Rectal smooth muscle tissue (tissue), 1 donor: ENCODE measurements at regions not wholly inside any gene's neighbourhood (a gene's known extent, or its start where the extent isn't known, plus 50 kb on each side); places are given as distances from the start of the nearest gene placed in this dataset.

Source experiments
- H3K27ac ChIP-seq: one replicate; pipeline ENCODE4 v1.7.0; 2013; ENCODE audit warnings: low read depth, low read length, inconsistent platforms
- H3K27me3 ChIP-seq: one replicate; pipeline ENCODE4 v1.7.0; 2013; ENCODE audit warnings: low read length; ENCODE audit not compliant: control insufficient read depth, insufficient read depth
- H3K36me3 ChIP-seq: one replicate; pipeline ENCODE4 v1.7.0; 2013; ENCODE audit warnings: low read length; ENCODE audit not compliant: control insufficient read depth, insufficient read depth
- H3K4me1 ChIP-seq: one replicate; pipeline ENCODE4 v1.7.0; 2013; ENCODE audit warnings: low read length; ENCODE audit not compliant: control insufficient read depth, insufficient read depth
- H3K4me3 ChIP-seq: one replicate; pipeline ENCODE4 v1.7.0; 2013; ENCODE audit warnings: low read length
- H3K9ac ChIP-seq: one replicate; pipeline ENCODE4 v1.7.0; 2013; ENCODE audit warnings: low read length

DNA sequence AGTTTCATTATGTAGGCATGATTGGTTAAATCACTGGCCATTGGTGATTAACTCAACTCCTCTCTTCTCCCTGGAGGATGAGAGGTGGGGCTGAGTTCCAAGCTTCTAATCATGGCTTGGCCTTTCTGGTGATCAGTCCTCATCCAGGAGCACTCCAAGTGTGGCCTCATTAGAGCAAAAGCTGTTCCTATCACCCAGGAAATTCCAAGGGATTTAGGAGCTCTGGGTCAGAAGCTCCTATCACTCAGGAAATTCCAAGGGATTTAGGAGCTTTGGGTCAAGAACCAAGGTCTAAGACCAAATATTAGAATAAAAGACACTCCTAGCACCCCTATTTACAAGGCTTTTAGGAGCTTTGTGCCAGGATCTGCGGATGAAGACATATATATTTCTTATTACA lies 168.0 kb upstream of the BDNF start:
- Histone ChIP-seq H3K36me3 (no peaks in the 10 kb centered on the region), H3K27ac (no peak overlapping the region), H3K9ac (no peak overlapping the region), H3K4me1 (no peaks in the 10 kb centered on the region), H3K27me3 (no peaks in the 10 kb centered on the region), H3K4me3 (no peak overlapping the region)

GRCh38 chr11:27865105-27865504 lies 164.8 kb upstream of the BDNF start:
- no peak overlapping the region for H3K27ac ChIP-seq
- H3K36me3 ChIP-seq = no peaks in the 10 kb centered on the region
- no peaks in the 10 kb centered on the region for H3K4me1 ChIP-seq
- no peak overlapping the region for H3K9ac ChIP-seq
- H3K27me3 ChIP-seq = no peaks in the 10 kb centered on the region
- H3K4me3 ChIP-seq = no peak overlapping the region

DNA sequence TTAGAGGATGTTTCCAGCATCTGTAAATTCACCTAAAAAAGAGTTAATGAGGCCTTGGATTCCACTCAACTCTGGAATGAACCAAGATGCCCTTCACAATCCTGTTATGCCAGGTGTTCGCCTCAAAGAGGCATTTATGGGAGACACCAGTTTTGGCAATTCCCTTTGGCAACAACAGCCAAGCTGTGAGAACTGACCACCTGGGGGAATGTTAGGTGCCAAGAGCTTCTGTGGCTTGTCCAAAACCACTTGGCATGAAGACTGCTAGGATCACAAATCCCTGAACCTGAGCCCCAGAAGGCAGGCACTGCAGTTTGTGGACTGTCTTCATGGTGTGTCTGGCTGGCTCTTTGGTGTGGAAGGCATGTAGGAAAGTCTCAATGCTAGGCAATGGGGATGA lies 164.4 kb upstream of the BDNF start:
- H3K27me3 ChIP-seq = no peaks in the 10 kb centered on the region

DNA sequence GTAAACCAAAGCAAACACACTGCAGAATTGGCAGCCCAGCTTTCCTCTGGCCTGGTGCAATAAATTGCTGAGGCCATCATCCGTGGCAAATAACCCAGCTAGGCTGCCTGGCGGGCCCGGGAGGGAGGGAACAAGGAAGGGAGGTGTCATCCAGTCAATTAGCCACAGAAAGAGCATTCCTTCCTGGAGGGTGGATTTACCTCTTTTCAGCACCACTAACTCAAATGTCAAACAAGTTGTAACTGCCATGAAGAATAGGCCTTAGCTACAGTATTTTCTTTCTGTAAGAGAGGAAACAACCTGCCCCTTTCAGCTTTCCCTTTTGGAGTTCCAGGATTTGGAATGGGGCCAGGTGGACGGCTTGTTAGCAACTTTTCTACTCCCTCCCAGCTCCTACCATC lies 163.8 kb upstream of the BDNF start:
- Histone ChIP-seq H3K27ac (no peak overlapping the region), H3K36me3 (no peaks in the 10 kb centered on the region), H3K27me3 (no peaks in the 10 kb centered on the region), H3K4me3 (no peak overlapping the region), H3K9ac (no peak overlapping the region), H3K4me1 (no peaks in the 10 kb centered on the region)

More for the DNA sequence above, 164.4 kb upstream of the BDNF start:
- Histone ChIP-seq H3K36me3 (no peaks in the 10 kb centered on the region), H3K27ac (no peak overlapping the region), H3K9ac (no peak overlapping the region), H3K4me3 (no peak overlapping the region), H3K4me1 (no peaks in the 10 kb centered on the region)

GRCh38 chr11:27863637-27864036 lies 163.4 kb upstream of the BDNF start:
- H3K9ac ChIP-seq = no peak overlapping the region
- H3K27ac ChIP-seq = no peak overlapping the region
- H3K4me3 ChIP-seq = no peak overlapping the region
- H3K36me3 ChIP-seq = no peaks in the 10 kb centered on the region
- H3K4me1 ChIP-seq = no peaks in the 10 kb centered on the region
- H3K27me3 ChIP-seq = no peaks in the 10 kb centered on the region

- H3K36me3 ChIP-seq = no peaks in the 10 kb centered on the region
- H3K4me1 ChIP-seq = no peaks in the 10 kb centered on the region
- H3K27ac ChIP-seq = no peak overlapping the region
- H3K9ac ChIP-seq = no peak overlapping the region
- no peak overlapping the region for H3K4me3 ChIP-seq
- no peaks in the 10 kb centered on the region for H3K27me3 ChIP-seq
Observed at GRCh38 chr11:27861706-27862430, 161.6 kb upstream of the BDNF start.

DNA sequence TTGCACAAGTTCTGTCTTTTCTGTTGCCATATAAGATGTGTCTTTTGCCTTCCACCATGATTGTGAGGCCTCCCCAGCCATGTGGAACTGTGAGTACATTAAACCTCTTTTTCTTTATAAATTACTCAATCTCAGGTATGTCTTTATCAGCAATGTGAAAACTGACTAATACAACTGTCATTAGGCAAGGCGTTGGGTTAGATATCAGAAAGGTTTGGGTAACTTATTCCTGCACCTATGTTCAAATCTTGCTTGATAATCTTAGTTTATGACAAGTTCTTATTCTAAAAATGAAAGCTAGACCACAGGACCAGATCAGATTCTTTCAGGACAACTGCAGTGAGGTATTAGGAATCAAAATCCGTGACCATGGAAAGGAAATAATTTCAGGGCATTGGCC lies 160.6 kb upstream of the BDNF start:
- Histone ChIP-seq H3K27me3 (no peaks in the 10 kb centered on the region), H3K27ac (no peak overlapping the region), H3K4me3 (no peak overlapping the region), H3K4me1 (no peaks in the 10 kb centered on the region), H3K36me3 (no peaks in the 10 kb centered on the region), H3K9ac (no peak overlapping the region)

DNA sequence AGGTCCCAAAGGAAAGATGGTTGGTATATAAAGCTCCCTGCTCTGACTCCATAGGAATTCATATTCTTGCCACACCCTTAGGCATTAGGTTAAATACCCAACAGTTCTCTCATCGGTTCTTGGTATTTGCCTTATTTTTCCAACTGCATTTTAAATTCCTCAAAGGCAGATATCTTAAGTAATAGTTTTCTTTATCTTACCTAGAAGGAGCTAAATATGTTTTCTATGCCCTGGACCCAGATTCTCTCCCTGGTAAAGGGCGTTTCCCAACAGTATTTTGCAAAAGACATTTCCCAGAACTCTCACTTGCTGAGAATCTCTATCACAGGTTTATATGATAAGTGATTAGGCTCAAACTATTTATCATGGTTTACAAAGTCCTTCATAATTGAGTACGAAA lies 158.6 kb upstream of the BDNF start:
- Histone ChIP-seq H3K4me3 (no peak overlapping the region), H3K9ac (no peak overlapping the region)

DNA sequence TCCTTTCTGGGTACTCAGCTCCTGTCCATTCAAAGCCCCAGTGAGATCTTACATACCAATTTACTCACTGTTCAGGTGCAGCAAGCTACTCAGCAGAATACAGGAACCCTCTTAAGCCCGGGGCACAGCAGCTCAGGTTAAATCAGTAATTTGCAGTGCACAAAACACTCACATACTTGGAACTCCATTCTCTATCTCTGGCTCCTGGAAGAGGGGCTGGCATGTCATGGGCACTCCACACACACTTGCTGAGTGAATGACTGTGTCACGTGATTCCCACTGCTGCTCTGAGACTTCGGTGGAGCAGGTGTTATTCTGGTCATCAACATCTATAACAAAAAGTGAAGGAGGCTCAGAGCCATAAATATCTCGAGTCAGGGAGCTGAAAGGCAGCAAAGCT lies 157.3 kb upstream of the BDNF start:
- no peak overlapping the region for H3K4me3 ChIP-seq
- no peak overlapping the region for H3K9ac ChIP-seq
- H3K27ac ChIP-seq = no peak overlapping the region
- H3K4me1 ChIP-seq = no peaks in the 10 kb centered on the region
- no peaks in the 10 kb centered on the region for H3K36me3 ChIP-seq
- no peaks in the 10 kb centered on the region for H3K27me3 ChIP-seq

More for the DNA sequence above, 158.6 kb upstream of the BDNF start:
- H3K4me1 ChIP-seq = no peaks in the 10 kb centered on the region
- H3K27ac ChIP-seq = no peak overlapping the region
- no peaks in the 10 kb centered on the region for H3K27me3 ChIP-seq
- no peaks in the 10 kb centered on the region for H3K36me3 ChIP-seq

DNA sequence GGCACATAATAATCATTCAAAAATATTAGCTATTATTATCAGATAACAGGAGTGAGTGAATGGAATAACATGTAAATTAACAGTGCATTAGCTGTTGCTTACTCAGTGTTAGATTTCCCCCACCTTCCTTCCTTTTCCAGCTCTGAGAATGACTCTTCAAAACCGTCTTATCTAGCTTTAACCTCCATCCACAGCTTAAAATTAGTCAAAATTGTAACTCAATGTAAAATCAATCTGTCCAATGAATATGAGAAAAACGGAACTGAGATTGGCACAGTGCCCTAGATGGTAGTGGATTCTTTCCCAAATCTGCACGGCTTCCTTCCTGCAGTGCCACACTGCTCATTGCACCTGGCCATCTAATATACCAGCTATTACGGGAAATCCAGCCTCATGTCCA lies 156.8 kb upstream of the BDNF start:
- no peaks in the 10 kb centered on the region for H3K36me3 ChIP-seq
- no peak overlapping the region for H3K4me3 ChIP-seq
- no peaks in the 10 kb centered on the region for H3K4me1 ChIP-seq
- H3K27me3 ChIP-seq = no peaks in the 10 kb centered on the region
- H3K27ac ChIP-seq = no peak overlapping the region
- H3K9ac ChIP-seq = no peak overlapping the region

GRCh38 chr11:27848423-27848822 lies 148.2 kb upstream of the BDNF start:
- Histone ChIP-seq H3K27me3 (no peaks in the 10 kb centered on the region), H3K27ac (no peak overlapping the region), H3K4me1 (no peaks in the 10 kb centered on the region), H3K36me3 (no peaks in the 10 kb centered on the region), H3K4me3 (no peak overlapping the region), H3K9ac (no peak overlapping the region)

- Histone ChIP-seq H3K27me3 (no peaks in the 10 kb centered on the region), H3K36me3 (no peaks in the 10 kb centered on the region), H3K27ac (no peak overlapping the region), H3K4me1 (no peaks in the 10 kb centered on the region), H3K9ac (no peak overlapping the region), H3K4me3 (no peak overlapping the region)
Observed at GRCh38 chr11:27847496-27847895, 147.2 kb upstream of the BDNF start.

- Histone ChIP-seq H3K27ac (no peak overlapping the region), H3K36me3 (no peaks in the 10 kb centered on the region), H3K27me3 (no peaks in the 10 kb centered on the region), H3K4me1 (no peaks in the 10 kb centered on the region), H3K4me3 (no peak overlapping the region), H3K9ac (no peak overlapping the region)
Observed at GRCh38 chr11:27842290-27842689, 142.0 kb upstream of the BDNF start.
